ENCODE measurements at regions not wholly inside any gene's neighbourhood (a gene's known extent, or its start where the extent isn't known, plus 50 kb on each side); places are given as distances from the start of the nearest gene placed in this dataset.
"Not testable (repeated sequence)": the region's sequence is repeated elsewhere in the genome, so short reads cannot be mapped to it uniquely, and the experiment has no call there.

DNA sequence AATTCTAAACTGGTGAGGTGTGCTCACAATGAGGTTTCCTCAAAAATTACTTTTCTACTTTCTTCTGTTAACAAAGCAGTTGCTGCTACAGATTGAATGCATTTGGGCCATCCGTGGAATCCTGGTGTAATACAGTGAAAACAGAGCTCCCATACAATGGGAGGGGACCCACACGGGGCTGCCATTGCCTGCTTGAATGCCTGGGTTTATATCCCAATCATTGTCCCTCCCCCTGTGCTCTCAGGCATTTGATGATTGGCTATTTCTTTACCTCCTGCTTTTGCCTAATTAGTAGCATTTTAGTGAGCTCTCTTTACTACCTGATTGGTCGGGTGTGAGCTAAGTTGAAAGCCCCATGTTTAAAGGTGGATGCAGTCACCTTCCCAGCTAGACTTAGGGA is 52.9 kb upstream of the CSF1 start:
- not testable (repeated sequence) for H3K27ac Mint-ChIP-seq; H3K4me1 Mint-ChIP-seq (ENCODE audit: low read depth); H3K9me3 Mint-ChIP-seq; ATAC-seq (replicated peaks in 1 of 2); H3K4me3 Mint-ChIP-seq; DNase-seq; H3K27me3 Mint-ChIP-seq (ENCODE audit: low read depth)
- peaks cover 4 to 11% of the 10 kb centered on the region in 2 donors for H3K36me3 Mint-ChIP-seq (ENCODE audit: insufficient read depth in 2 of 2)

DNA sequence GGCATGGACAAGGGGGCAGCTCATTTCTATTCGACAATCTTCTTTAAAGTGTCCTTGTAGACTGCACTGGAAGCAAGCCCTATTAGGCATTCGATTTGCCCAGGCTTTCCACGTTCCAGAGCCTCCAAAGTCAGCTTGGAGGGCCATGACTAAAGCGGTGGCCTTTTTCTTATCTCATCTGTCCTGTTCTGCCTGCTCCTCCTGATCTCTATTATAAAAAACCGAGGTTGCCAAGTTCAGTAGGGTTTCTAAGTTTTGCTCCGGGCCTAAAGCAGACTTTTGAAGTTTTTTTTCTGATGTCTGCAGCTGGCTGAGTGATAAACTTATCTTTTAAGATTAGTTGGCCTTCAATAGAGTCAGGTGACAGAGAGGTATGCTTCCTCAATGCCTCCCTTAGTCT is 54.7 kb upstream of the CSF1 start:
- H3K27me3 Mint-ChIP-seq (ENCODE audit: low read depth); ATAC-seq (replicated peaks in 1 of 2); H3K4me3 Mint-ChIP-seq; H3K27ac Mint-ChIP-seq; DNase-seq; H3K9me3 Mint-ChIP-seq: not testable (repeated sequence)
- Mint-ChIP-seq H3K36me3 (ENCODE audit: insufficient read depth in 2 of 2) (peaks cover 4 to 11% of the 10 kb centered on the region in 2 donors), H3K4me1 (ENCODE audit: low read depth) (peaks cover 11% of the 10 kb centered on the region)

DNA sequence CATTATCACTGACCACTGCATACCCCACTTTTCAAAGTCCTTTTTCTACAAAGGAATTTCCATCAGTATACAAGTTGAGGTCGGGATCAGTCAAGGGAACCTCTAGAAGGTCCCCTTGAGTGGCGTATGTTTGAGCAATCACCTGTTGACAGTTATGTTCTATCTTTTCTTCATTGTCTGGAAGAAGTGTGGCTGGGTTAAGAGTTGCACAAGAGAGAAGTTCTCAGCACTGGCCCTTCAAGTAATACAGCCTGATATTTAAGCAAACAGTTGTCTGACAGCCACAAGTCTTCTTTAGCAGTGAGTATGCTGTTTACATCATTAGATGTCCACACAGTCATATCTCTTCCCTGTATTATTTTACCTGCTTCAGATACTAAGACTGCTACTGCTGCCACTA is 56.7 kb upstream of the CSF1 start:
- not testable (repeated sequence) for ATAC-seq (replicated peaks in 1 of 2); DNase-seq; H3K9me3 Mint-ChIP-seq; H3K4me3 Mint-ChIP-seq; H3K27ac Mint-ChIP-seq; H3K36me3 Mint-ChIP-seq (ENCODE audit: insufficient read depth in 2 of 2); H3K27me3 Mint-ChIP-seq (ENCODE audit: low read depth)
- H3K4me1 Mint-ChIP-seq (ENCODE audit: low read depth): peaks cover 20% of the 10 kb centered on the region

DNA sequence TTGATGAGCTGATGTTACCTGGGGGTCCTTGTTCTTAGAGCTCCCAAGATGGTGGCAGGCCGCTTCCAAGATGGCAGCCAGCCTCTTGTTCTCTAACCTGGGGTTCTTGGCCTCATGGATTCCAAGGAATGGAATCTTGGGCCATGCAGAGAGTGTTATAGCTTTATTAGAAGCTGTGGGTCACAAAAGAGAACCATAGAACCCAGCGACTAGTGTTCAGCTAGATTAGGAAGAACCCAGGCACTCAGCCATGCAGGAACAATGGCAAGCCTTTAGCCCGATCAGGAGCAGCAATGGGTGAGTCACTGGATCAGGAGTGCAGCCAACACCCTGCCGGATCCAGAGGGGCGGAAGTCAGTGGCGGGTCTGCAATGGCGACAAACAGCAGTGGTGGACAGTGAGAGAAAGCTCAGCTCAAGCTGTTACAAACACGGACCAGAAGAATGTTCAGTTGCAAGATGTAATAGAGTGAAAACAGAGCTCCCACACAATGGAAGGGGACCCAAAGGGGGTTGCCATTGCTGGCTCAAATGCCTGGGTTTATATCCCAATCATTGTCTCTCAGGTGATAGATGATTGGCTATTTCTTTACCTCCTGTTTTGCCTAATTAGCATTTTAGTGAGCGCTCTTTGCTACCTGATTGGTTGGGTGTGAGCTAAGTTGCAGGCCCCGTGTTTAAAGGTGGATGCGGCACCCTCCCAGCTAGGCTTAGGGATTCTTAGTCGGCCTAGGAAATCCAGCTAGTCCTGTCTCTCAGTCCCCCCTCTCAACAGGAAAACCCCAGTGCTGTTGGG is 58.2 kb upstream of the CSF1 start:
- not testable (repeated sequence) for H3K36me3 Mint-ChIP-seq (ENCODE audit: insufficient read depth in 2 of 2); ATAC-seq (replicated peaks in 1 of 2); H3K9me3 Mint-ChIP-seq; DNase-seq; H3K4me3 Mint-ChIP-seq; H3K27ac Mint-ChIP-seq; H3K27me3 Mint-ChIP-seq (ENCODE audit: low read depth)
- peaks cover 20% of the 10 kb centered on the region for H3K4me1 Mint-ChIP-seq (ENCODE audit: low read depth)

DNA sequence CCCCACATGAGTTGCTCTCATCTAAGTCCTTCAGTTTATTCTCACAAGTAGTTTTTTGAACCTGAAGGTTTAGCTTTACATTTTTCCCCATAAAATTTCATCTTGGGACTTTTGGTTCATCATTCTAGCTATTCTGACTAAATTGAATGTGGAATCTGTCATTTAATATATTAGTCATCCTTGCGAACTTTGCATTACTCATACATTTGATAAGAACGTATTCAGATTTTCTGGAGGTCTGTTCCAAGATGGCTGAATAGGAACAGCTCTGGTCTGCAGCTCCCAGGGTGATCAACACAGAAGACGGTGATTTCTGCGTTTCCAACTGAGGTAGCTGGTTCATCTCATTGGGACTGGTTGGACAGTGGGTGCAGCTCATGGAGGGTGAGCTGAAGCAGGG is 59.8 kb upstream of the CSF1 start:
- Mint-ChIP-seq H3K27me3 (ENCODE audit: low read depth) (no peaks in the 10 kb centered on the region), H3K27ac (no peak overlapping the region), H3K9me3 (no peaks in the 10 kb centered on the region), H3K4me3 (peak overlapping the region in 1 of 2 donors; percentile 54), H3K4me1 (ENCODE audit: low read depth) (peaks cover 20% of the 10 kb centered on the region), H3K36me3 (ENCODE audit: insufficient read depth in 2 of 2) (no peaks in the 10 kb centered on the region)
- ATAC-seq (replicated peaks in 1 of 2) (peak; percentile 53 to 66), DNase-seq (no peak)

DNA sequence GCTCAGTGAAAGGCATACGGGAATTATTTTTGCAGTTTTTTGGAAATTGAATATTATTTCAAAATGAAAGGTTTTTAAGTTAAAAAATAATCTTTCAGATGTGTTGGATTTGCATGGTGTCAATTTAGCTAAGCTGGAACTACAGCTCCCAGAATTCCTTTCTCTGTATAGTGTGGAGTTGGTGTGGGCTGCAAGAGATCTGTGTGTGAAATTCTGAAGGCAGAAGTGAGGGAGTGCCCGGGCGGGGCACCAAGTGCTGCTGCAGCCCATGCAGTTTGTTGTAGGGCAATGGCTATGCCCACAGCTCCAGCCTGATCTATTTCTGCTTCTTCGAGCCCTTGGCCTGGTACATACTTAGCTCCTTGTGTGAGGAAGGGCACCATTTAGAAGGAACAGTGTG is 60.5 kb upstream of the CSF1 start:
- H3K27me3 Mint-ChIP-seq (ENCODE audit: low read depth): no peaks in the 10 kb centered on the region
- peak overlapping the region; percentile 31 for H3K27ac Mint-ChIP-seq
- ATAC-seq (replicated peaks in 1 of 2) (no peak), DNase-seq (no peak)
- H3K9me3 Mint-ChIP-seq: no peaks in the 10 kb centered on the region
- peaks cover 20% of the 10 kb centered on the region for H3K4me1 Mint-ChIP-seq (ENCODE audit: low read depth)
- peak overlapping the region in 1 of 2 donors; percentile 54 for H3K4me3 Mint-ChIP-seq
- H3K36me3 Mint-ChIP-seq (ENCODE audit: insufficient read depth in 2 of 2): no peaks in the 10 kb centered on the region

DNA sequence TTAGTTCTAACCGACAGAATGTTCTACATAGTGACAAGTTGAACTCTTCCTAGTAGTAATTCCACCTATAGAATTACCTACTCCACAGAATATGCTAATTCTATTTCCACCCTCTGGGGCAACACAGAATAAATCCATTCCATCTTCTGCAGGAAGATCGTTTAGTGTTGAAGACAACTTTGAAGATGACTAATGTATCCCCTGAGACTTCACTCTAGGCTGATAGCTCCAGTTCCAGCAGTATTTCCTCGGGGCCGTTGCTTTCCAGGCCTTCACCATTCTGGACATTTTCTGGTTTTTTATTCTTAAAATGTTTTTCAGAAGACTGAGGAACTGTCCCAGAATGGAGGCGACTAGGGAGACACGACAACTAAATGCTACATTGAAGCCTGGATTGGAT is 61.0 kb upstream of the CSF1 start:
- H3K9me3 Mint-ChIP-seq: no peaks in the 10 kb centered on the region
- no peak overlapping the region for H3K27ac Mint-ChIP-seq
- H3K27me3 Mint-ChIP-seq (ENCODE audit: low read depth): no peaks in the 10 kb centered on the region
- ATAC-seq (replicated peaks in 1 of 2) (no peak), DNase-seq (no peak)
- H3K36me3 Mint-ChIP-seq (ENCODE audit: insufficient read depth in 2 of 2): no peaks in the 10 kb centered on the region
- no peak overlapping the region for H3K4me3 Mint-ChIP-seq
- peaks cover 20% of the 10 kb centered on the region for H3K4me1 Mint-ChIP-seq (ENCODE audit: low read depth)

DNA sequence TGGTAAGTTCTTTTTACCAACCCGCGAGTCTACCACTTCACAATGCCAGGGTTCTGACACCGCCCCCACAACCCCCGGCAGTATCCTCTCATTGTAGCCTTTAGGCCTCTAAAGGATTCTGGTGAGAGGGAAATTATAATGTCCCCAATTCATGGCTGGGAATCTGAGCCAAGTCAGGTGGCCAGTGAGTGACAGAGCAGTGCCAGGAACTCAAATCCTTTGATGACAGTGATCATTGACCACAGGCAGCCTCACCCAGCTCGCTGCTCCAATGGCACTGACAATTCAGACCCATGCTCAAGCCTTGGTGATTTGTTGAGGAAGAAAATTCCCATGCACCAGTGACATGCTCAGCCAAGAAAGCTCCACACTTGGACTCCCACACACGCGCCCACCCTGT is 63.4 kb upstream of the CSF1 start:
- no peak for DNase-seq
- no peak overlapping the region for H3K27ac Mint-ChIP-seq
- peaks cover 20% of the 10 kb centered on the region for H3K4me1 Mint-ChIP-seq (ENCODE audit: low read depth)
- H3K4me3 Mint-ChIP-seq: no peak overlapping the region
- no peak for ATAC-seq (replicated peaks in 1 of 2)
- no peaks in the 10 kb centered on the region for H3K27me3 Mint-ChIP-seq (ENCODE audit: low read depth)
- no peaks in the 10 kb centered on the region for H3K9me3 Mint-ChIP-seq
- H3K36me3 Mint-ChIP-seq (ENCODE audit: insufficient read depth in 2 of 2): no peaks in the 10 kb centered on the region

DNA sequence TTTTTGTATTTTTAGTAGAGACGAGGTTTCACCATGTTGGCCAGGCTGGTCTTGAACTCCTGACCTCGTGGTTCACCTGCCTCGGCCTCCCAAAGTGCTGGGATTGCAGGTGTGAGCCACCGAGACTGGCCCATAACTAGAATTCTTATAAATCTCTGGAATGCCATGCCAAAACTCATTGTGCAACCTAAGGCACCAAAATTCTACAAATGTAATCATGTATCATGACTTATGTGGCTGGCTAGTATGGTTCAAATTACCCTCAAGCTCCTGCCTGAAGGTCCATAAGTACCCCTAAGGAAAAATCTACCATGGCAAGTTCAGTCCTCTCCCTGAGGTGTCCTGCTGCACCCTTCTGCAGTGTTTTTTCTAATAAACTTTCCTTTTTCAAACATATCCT is 63.8 kb upstream of the CSF1 start:
- Mint-ChIP-seq H3K4me1 (ENCODE audit: low read depth) (peaks cover 20% of the 10 kb centered on the region), H3K9me3 (no peaks in the 10 kb centered on the region)

DNA sequence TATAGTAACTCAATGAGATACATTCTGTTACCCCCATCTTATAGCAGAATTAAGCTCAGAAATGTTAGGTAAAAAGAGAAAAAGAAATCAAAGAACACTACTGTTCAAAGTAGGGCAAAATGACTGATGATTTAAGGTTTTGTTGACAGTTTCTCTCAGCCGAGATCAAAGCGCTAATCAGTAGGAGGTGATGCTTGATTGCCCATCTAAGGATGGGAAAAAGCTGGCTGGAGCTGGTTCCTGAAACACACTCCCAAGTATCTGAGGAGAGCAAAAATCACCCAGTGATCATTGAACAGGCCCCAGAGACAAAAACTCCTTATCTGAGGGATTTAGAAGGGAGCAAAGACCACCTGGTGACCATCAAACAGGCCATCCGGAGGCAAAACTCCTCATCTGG is 64.5 kb upstream of the CSF1 start:
- H3K4me3 Mint-ChIP-seq: no peak overlapping the region
- no peak for DNase-seq
- H3K9me3 Mint-ChIP-seq: no peaks in the 10 kb centered on the region
- no peak for ATAC-seq (replicated peaks in 1 of 2)
- H3K4me1 Mint-ChIP-seq (ENCODE audit: low read depth): peaks cover 18% of the 10 kb centered on the region
- no peak overlapping the region for H3K27ac Mint-ChIP-seq
- no peaks in the 10 kb centered on the region for H3K27me3 Mint-ChIP-seq (ENCODE audit: low read depth)
- H3K36me3 Mint-ChIP-seq (ENCODE audit: insufficient read depth in 2 of 2): no peaks in the 10 kb centered on the region

More for the DNA sequence above, 63.8 kb upstream of the CSF1 start:
- Mint-ChIP-seq H3K27ac (no peak overlapping the region), H3K36me3 (ENCODE audit: insufficient read depth in 2 of 2) (no peaks in the 10 kb centered on the region), H3K4me3 (no peak overlapping the region), H3K27me3 (ENCODE audit: low read depth) (no peaks in the 10 kb centered on the region)
- no peak for DNase-seq
- ATAC-seq (replicated peaks in 1 of 2): no peak

DNA sequence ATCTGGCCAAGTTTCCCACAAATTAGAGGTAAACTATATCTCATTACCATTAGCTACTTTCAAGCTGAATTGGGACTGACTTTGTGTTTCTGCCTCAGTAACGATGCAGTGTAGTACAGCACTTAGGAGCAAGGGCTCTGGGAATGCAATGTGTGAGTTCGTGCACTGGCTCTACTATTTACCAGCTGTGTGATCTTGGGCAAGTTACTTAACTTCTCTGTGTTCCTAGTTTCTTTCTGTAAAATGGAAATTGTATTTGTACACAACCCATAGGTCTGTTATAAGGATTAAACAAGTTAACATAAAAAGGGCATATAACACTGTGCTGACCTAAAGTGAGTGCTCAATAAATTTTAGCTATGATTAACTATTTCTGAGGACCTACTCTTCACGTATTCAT is 65.0 kb upstream of the CSF1 start:
- Mint-ChIP-seq H3K27me3 (ENCODE audit: low read depth) (no peaks in the 10 kb centered on the region), H3K36me3 (ENCODE audit: insufficient read depth in 2 of 2) (no peaks in the 10 kb centered on the region), H3K27ac (no peak overlapping the region), H3K4me1 (ENCODE audit: low read depth) (peaks cover 13% of the 10 kb centered on the region), H3K4me3 (no peak overlapping the region), H3K9me3 (peaks cover 0 to under 1% of the 10 kb centered on the region in 2 donors)
- no peak for DNase-seq
- no peak for ATAC-seq (replicated peaks in 1 of 2)

DNA sequence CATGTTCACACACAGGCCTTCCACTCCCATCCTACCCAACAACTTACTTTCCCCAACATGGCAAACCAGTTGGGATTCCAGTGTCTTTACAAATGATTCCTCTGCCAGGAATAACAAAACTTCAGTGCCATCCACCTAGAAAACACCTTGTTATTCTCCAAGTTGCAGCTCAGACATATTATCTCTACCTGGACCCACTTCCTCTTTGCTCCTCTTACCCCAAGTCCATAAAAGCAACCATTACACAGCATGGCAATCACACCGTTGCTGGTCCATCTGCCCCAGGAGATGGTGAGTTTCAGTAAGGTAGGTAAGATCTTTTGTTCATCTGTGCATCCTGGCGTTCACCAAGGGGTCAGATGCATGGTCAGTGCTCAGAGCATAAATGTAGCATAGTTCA is 66.0 kb upstream of the CSF1 start:
- Mint-ChIP-seq H3K9me3 (peaks cover 0 to 2% of the 10 kb centered on the region in 2 donors), H3K27me3 (ENCODE audit: low read depth) (no peaks in the 10 kb centered on the region), H3K27ac (no peak overlapping the region), H3K36me3 (ENCODE audit: insufficient read depth in 2 of 2) (no peaks in the 10 kb centered on the region), H3K4me3 (no peak overlapping the region), H3K4me1 (ENCODE audit: low read depth) (peaks cover 3% of the 10 kb centered on the region)
- no peak for DNase-seq
- ATAC-seq (replicated peaks in 1 of 2): no peak

DNA sequence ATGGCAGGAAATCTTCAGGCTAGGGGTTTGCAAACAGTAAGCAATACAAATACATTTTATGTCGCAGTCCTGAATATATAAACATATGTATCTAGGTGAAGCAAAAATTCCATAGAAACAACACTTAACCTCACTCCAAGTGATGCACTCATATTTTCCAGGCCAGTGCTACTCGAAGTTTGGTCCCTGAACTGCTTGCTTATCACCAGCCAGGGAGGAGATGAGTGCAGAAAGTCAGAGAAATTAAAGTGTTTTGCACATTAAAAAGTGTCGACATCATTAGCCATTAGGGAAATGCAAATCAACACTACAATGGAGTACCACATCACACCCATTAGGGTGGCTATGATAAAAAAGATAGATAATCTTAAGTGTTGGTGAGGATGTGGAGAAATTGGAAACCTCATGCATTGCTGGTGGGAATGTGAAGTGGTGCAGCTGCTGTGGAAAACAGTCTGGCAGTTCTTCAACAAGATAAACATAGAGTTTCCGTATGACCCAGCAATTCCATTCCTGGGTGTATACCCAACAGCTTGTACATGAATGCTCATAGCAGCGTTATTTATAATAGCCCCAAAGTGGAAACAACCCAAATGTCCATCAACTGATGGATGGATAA is 70.5 kb upstream of the CSF1 start:
- DNase-seq (no peak), ATAC-seq (replicated peaks in 1 of 2) (no peak)
- Mint-ChIP-seq H3K4me1 (ENCODE audit: low read depth) (no peaks in the 10 kb centered on the region), H3K4me3 (no peak overlapping the region), H3K27me3 (ENCODE audit: low read depth) (no peaks in the 10 kb centered on the region), H3K27ac (no peak overlapping the region), H3K36me3 (ENCODE audit: insufficient read depth in 2 of 2) (peaks cover 7 to 10% of the 10 kb centered on the region in 2 donors), H3K9me3 (peaks cover 2 to 5% of the 10 kb centered on the region in 2 donors)

DNA sequence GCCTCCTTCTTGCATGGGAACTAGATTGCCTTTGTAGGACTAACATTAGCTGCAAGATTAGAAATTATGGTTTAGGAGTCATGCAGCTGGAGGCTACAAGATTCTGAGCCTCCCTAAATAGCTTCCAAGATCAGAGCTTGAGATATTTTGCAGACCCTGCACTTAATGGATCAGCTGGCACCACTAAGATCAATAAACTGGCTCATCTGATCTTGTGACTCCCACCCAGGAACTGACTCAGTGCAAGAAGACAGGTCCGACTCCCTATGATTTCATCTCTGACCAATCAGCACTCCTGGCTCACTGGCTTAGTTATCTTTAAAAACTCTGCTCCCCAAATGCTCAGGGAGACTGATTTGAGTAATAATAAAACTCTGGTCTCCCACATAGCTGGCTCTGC is 71.4 kb upstream of the CSF1 start:
- not testable (repeated sequence) for H3K27me3 Mint-ChIP-seq (ENCODE audit: low read depth); H3K9me3 Mint-ChIP-seq; H3K36me3 Mint-ChIP-seq (ENCODE audit: insufficient read depth in 2 of 2); H3K4me1 Mint-ChIP-seq (ENCODE audit: low read depth); H3K4me3 Mint-ChIP-seq
- DNase-seq (peak in 1 of 2 donors; percentile 12), ATAC-seq (replicated peaks in 1 of 2) (peak; percentile 61 to 74)
- H3K27ac Mint-ChIP-seq: peak overlapping the region; percentile 44

All from activated T-cell treated with anti-CD3 and anti-CD28 coated beads, Interleukin-2, amount 50 U/mL, for 72 hours (primary cell).